ENCODE measurements at regions not wholly inside any gene's neighbourhood (a gene's known extent, or its start where the extent isn't known, plus 50 kb on each side); places are given as distances from the start of the nearest gene placed in this dataset.

GRCh38 chr17:77785312-77785905 is 173.1 kb upstream of the TNRC6C start:
- ATAC-seq (no peak), DNase-seq (no peak)

DNA sequence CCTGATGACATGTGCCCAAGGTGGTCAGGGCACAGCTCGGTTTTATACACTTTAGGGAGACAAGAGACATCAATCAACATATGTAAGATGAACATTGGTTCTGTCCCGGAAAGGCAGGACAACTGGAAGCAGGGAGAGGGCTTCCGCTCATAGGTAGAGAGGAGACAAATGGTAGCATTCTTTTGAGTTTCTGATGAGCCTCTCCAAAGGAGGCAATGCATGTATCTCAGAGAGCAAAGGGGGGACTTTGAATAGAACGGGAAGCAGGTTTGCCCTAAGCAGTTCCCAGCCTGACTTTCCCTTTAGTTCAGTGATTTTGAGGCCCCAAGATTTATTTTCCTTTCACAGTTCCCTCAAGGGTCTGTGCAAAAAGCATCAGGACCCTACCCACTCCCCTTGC is 172.4 kb upstream of the TNRC6C start:
- WGBS, 2 donors = 73 to 86% methylated on average over 4 of the region's 4 CpGs
- TF ChIP-seq, protein P1, sequence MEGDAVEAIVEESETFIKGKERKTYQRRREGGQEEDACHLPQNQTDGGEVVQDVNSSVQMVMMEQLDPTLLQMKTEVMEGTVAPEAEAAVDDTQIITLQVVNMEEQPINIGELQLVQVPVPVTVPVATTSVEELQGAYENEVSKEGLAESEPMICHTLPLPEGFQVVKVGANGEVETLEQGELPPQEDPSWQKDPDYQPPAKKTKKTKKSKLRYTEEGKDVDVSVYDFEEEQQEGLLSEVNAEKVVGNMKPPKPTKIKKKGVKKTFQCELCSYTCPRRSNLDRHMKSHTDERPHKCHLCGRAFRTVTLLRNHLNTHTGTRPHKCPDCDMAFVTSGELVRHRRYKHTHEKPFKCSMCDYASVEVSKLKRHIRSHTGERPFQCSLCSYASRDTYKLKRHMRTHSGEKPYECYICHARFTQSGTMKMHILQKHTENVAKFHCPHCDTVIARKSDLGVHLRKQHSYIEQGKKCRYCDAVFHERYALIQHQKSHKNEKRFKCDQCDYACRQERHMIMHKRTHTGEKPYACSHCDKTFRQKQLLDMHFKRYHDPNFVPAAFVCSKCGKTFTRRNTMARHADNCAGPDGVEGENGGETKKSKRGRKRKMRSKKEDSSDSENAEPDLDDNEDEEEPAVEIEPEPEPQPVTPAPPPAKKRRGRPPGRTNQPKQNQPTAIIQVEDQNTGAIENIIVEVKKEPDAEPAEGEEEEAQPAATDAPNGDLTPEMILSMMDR (IDR thresholded peaks at IDR 0.05) = no peak
- Histone ChIP-seq H3K27ac (no peak overlapping the region), H3K4me1 (no peaks in the 10 kb centered on the region), H3K36me3 (no peaks in the 10 kb centered on the region), H3K27me3 (peaks cover 0 to 3% (median 0%) of the 10 kb centered on the region in 7 donors), H3K4me3 (no peak overlapping the region), H3K9me3 (no peaks in the 10 kb centered on the region)
- DNase-seq (no peak), ATAC-seq (no peak)
- intact Hi-C loops (cut with DNase I) = loop anchor here in 3 of 10 donors (10.0 kb wide), 2 partner anchors 99 to 229 kb away; no protein-coding TSS in a partner anchor

More at GRCh38 chr17:77785312-77785905, 173.1 kb upstream of the TNRC6C start:
- Histone ChIP-seq H3K36me3 (no peaks in the 10 kb centered on the region), H3K4me1 (peaks cover 0 to 4% (median 3%) of the 10 kb centered on the region in 9 donors), H3K9me3 (no peaks in the 10 kb centered on the region), H3K27me3 (peaks cover 0 to 3% (median 0%) of the 10 kb centered on the region in 7 donors), H3K27ac (no peak overlapping the region), H3K4me3 (no peak overlapping the region)
- WGBS, 2 donors = 87% methylated on average over 15 of the region's 15 CpGs
- TF ChIP-seq, protein P1 (IDR thresholded peaks at IDR 0.05) = no peak
- intact Hi-C loops (cut with DNase I) = loop anchor here in 3 of 10 donors (10.0 kb wide), 2 partner anchors 99 to 229 kb away; no protein-coding TSS in a partner anchor

GRCh38 chr17:77786740-77787505 is 171.6 kb upstream of the TNRC6C start:
- TF ChIP-seq, protein P1 (IDR thresholded peaks at IDR 0.05) = no peak
- ATAC-seq = no peak
- H3K27me3 ChIP-seq = peaks cover 0 to 3% (median 0%) of the 10 kb centered on the region in 7 donors
- no peak for DNase-seq
- intact Hi-C loops (cut with DNase I) = loop anchor here in 3 of 10 donors (10.0 kb wide), 2 partner anchors 98 to 228 kb away; no protein-coding TSS in a partner anchor
- no peaks in the 10 kb centered on the region for H3K9me3 ChIP-seq
- WGBS, 2 donors = 68 to 70% methylated on average over 20 of the region's 20 CpGs
- H3K36me3 ChIP-seq = no peaks in the 10 kb centered on the region
- H3K4me3 ChIP-seq = no peak overlapping the region
- H3K27ac ChIP-seq = no peak overlapping the region
- H3K4me1 ChIP-seq = no peaks in the 10 kb centered on the region

- Histone ChIP-seq H3K9me3 (no peaks in the 10 kb centered on the region), H3K27me3 (peaks cover 0 to 15% (median 0%) of the 10 kb centered on the region in 7 donors), H3K4me3 (no peak overlapping the region), H3K36me3 (no peaks in the 10 kb centered on the region), H3K27ac (no peak overlapping the region), H3K4me1 (no peaks in the 10 kb centered on the region)
- TF ChIP-seq, protein P1 (IDR thresholded peaks at IDR 0.05) = no peak
- intact Hi-C loops (cut with DNase I) = no loop called here
- ATAC-seq (no peak), DNase-seq (no peak)
- WGBS, 2 donors = 76 to 80% methylated on average over 9 of the region's 9 CpGs
Observed at GRCh38 chr17:77790143-77790829, 168.2 kb upstream of the TNRC6C start.
